ENCODE measurements at regions not wholly inside any gene's neighbourhood (a gene's known extent, or its start where the extent isn't known, plus 50 kb on each side); places are given as distances from the start of the nearest gene placed in this dataset.

GRCh38 chr1:243926803-243927245, 76.8 kb upstream of the AKT3 start (continued):
- TF ChIP-seq CTCF (IDR thresholded peaks at IDR 0.05) (no peak), RCOR1 (IDR thresholded peaks at IDR 0.05; ENCODE audit: low read length) (no peak), NFIC (IDR thresholded peaks at IDR 0.05; ENCODE audit: borderline replicate concordance) (peak; percentile 75), MAX (IDR thresholded peaks at IDR 0.05; ENCODE audit: low read depth) (peak; percentile 70), PBX3 (IDR thresholded peaks at IDR 0.05) (peak; percentile 57), RAD21 (IDR thresholded peaks at IDR 0.05; ENCODE audit: low read length) (no peak)
- TF ChIP-seq, protein P1, sequence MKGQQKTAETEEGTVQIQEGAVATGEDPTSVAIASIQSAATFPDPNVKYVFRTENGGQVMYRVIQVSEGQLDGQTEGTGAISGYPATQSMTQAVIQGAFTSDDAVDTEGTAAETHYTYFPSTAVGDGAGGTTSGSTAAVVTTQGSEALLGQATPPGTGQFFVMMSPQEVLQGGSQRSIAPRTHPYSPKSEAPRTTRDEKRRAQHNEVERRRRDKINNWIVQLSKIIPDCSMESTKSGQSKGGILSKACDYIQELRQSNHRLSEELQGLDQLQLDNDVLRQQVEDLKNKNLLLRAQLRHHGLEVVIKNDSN (IDR thresholded peaks at IDR 0.05; ENCODE audit: borderline replicate concordance, low read depth), result no peak

GRCh38 chr1:243926299-243926698, 76.3 kb upstream of the AKT3 start:
- Histone ChIP-seq H3K4me1 (ENCODE audit: control insufficient read depth in 1 of 2, insufficient read depth in 2 of 2, low read depth in 1 of 2, low read length in 1 of 2) (peaks cover 0 to 33% of the 10 kb centered on the region in 2 experiments; a peak in 2 of 4 replicates), H3K9me2 (no peaks in the 10 kb centered on the region), H3K9ac (peak overlapping the region; percentile 62; the same call in 1 of the 2 replicates), H3K9me3 (no peaks in the 10 kb centered on the region), H3K4me3 (ENCODE audit: low read depth in 2 of 2, low read length in 1 of 2) (no peak overlapping the region), H3K4me2 (peak overlapping the region; percentile 60), H3F3A (replicated peaks; ENCODE audit: insufficient read depth) (peaks cover 20% of the 10 kb centered on the region), H3K27me3 (ENCODE audit: insufficient read depth) (no peaks in the 10 kb centered on the region), H4K20me1 (ENCODE audit: insufficient read depth) (no peaks in the 10 kb centered on the region), H2AFZ (ENCODE audit: low read depth) (no peak overlapping the region; the same call in 1 of the 2 replicates), H3K36me3 (replicated peaks in 1 of 2; ENCODE audit: control insufficient read depth in 1 of 2, insufficient read depth in 2 of 2, low read length in 1 of 2) (no peaks in the 10 kb centered on the region), H3K79me2 (ENCODE audit: insufficient read depth) (no peaks in the 10 kb centered on the region), H3K27ac (ENCODE audit: low read depth in 2 of 2, low read length in 1 of 2) (peak overlapping the region in 1 of 2 experiments; percentile 88; a peak in 2 of 4 replicates)
- no peak for DNase-seq
- 91% methylated on average over 8 of the region's 8 CpGs for WGBS (ENCODE audit: low lambda C conversion rate)
- ChIA-PET CTCF (no interaction called here), POLR2A (no interaction called here)
- no peak for TF ChIP-seq MAX (IDR thresholded peaks at IDR 0.05; ENCODE audit: low read depth)
- TF ChIP-seq REST (IDR thresholded peaks at IDR 0.05; ENCODE audit: low read depth, low read length), result no peak
- TF ChIP-seq GATA2 (CRISPR knock-in tag; IDR thresholded peaks at IDR 0.05), result no peak
- no peak for TF ChIP-seq NRF1 (IDR thresholded peaks at IDR 0.05; ENCODE audit: low read depth, low read length)
- no peak for TF ChIP-seq CTCF (IDR thresholded peaks at IDR 0.05)
- no peak for TF ChIP-seq YY1 (IDR thresholded peaks at IDR 0.05; ENCODE audit: low read depth)
- TF ChIP-seq SMC3 (IDR thresholded peaks at IDR 0.05; ENCODE audit: low read depth, low read length), result no peak
- TF ChIP-seq POLR2AphosphoS5 (IDR thresholded peaks at IDR 0.05; ENCODE audit: low read depth, low read length), result no peak
- no peak for TF ChIP-seq FOXJ3 (CRISPR knock-in tag; IDR thresholded peaks at IDR 0.05)
- TF ChIP-seq RCOR1 (IDR thresholded peaks at IDR 0.05; ENCODE audit: low read length), result no peak
- no peak for TF ChIP-seq CHD2 (IDR thresholded peaks at IDR 0.05; ENCODE audit: low read length, partially characterized antibody)
- TF ChIP-seq RFX5 (IDR thresholded peaks at IDR 0.05; ENCODE audit: low read length), result no peak
- no peak for TF ChIP-seq SIN3A (IDR thresholded peaks at IDR 0.05; ENCODE audit: borderline replicate concordance, low read depth, low read length)
- TF ChIP-seq, protein P2, sequence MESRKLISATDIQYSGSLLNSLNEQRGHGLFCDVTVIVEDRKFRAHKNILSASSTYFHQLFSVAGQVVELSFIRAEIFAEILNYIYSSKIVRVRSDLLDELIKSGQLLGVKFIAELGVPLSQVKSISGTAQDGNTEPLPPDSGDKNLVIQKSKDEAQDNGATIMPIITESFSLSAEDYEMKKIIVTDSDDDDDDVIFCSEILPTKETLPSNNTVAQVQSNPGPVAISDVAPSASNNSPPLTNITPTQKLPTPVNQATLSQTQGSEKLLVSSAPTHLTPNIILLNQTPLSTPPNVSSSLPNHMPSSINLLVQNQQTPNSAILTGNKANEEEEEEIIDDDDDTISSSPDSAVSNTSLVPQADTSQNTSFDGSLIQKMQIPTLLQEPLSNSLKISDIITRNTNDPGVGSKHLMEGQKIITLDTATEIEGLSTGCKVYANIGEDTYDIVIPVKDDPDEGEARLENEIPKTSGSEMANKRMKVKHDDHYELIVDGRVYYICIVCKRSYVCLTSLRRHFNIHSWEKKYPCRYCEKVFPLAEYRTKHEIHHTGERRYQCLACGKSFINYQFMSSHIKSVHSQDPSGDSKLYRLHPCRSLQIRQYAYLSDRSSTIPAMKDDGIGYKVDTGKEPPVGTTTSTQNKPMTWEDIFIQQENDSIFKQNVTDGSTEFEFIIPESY (IDR thresholded peaks at IDR 0.05; ENCODE audit: borderline replicate concordance, low read depth), result no peak
